Heart left ventricle (tissue), 16 donors: ENCODE measurements at regions not wholly inside any gene's neighbourhood (a gene's known extent, or its start where the extent isn't known, plus 50 kb on each side); places are given as distances from the start of the nearest gene placed in this dataset.

Experiments
- ATAC-seq, 4 donors: fragments of 200-7000 bp; cut with Tn5 transposase; one replicate each; pipeline ENCODE4 v1.9.1; 2020 to 2022; ENCODE audit warnings: moderate library complexity in 4 of 4, mild to moderate bottlenecking in 3 of 4, moderate number of reproducible peaks in 1 of 4
- DNase-seq, 5 donors: peaks; one replicate each; pipeline ENCODE4 v3.0.0-alpha.2; 2020
- H3K27ac ChIP-seq, 12 donors: fragments of 200-600 bp; sonication (generic) in 4 of 12; one replicate each; pipeline versions ENCODE4 v1.5.0 to v1.8.0; 2016 to 2022; ENCODE audit warnings: mild to moderate bottlenecking in 2 of 12
- H3K27me3 ChIP-seq, 9 donors: fragments of 200-600 bp; sonication (generic) in 2 of 9; one replicate each; pipeline versions ENCODE4 v1.5.1 to v1.8.0; 2016 to 2022; ENCODE audit warnings: mild to moderate bottlenecking in 3 of 9
- H3K36me3 ChIP-seq, 9 donors: fragments of 200-600 bp; sonication (generic) in 2 of 9; one replicate each; pipeline versions ENCODE4 v1.5.0 to v1.8.0; 2018 to 2022; ENCODE audit warnings: mild to moderate bottlenecking in 2 of 9
- H3K4me1 ChIP-seq, 12 donors: fragments of 200-600 bp; sonication (generic) in 4 of 12; one replicate each; pipeline versions ENCODE4 v1.5.0 to v1.8.0; 2016 to 2022; ENCODE audit warnings: mild to moderate bottlenecking in 3 of 12
- H3K4me3 ChIP-seq, 12 donors: fragments of 200-600 bp; sonication (generic) in 4 of 12; one replicate each; pipeline versions ENCODE4 v1.5.0 to v1.8.0; 2017 to 2022; ENCODE audit warnings: mild to moderate bottlenecking in 9 of 12, moderate library complexity in 4 of 12
- H3K9me3 ChIP-seq, 12 donors: fragments of 200-600 bp; sonication (generic) in 4 of 12; one replicate each; pipeline versions ENCODE4 v1.5.0 to v1.8.0; 2016 to 2022; ENCODE audit warnings: mild to moderate bottlenecking in 1 of 12
- POLR2A ChIP-seq, 2 donors: fragments of 450-650 bp; IDR thresholded peaks; one replicate each; pipeline ENCODE4 v1.6.1; 2017; ENCODE audit warnings: antibody characterized with exemption in 2 of 2, mild to moderate bottlenecking in 2 of 2, moderate library complexity in 2 of 2
- WGBS, 4 donors: extraction: QIAGEN DNeasy Blood & Tissue Kit in 2 of 4; methylation state at CpG; one replicate each; pipeline versions ENCODE4 v1.1.5 to v1.1.7; 2013 to 2018; 5-methylcytosine and 5-hydroxymethylcytosine counted together
- intact Hi-C, 10 donors: fragments of 100-400 bp; cut with DNase I; formaldehyde crosslinking; loops; one replicate each; pipeline versions ENCODE4 v1.11.1 to v1.14.2; 2022
- TF ChIP-seq, protein P1 (sequence below), 12 donors: fragments of 200-600 bp; sonication (generic) in 4 of 12; IDR thresholded peaks; one replicate each; pipeline versions ENCODE4 v1.5.0 to v1.8.0; 2018 to 2022; ENCODE audit warnings: antibody characterized with exemption in 12 of 12, mild to moderate bottlenecking in 5 of 12
- donor health status: ischemic (EF 13 %, LVEDD 7.1; RV severe dilation, severe dysfunction).
- donor health status: healthy with polysubstance abuse.
- donor health status: DM: no; HTN: yes; CAD: no.
- donor health status: DM: no; HTN: no; CAD: no.
- donor health status: ischemic (EF 25% LVEDD 6.9; RV normal size, moderate dysfunction).
- donor health status: ischemic (EF 25% LVEDD 5.7; RV mildly dilated, moderate dysfunction).
- donor health status: healthy.
- donor health status: DM: yes; HTN: yes; CAD: no.
- donor health status: ischemic (EF 35%, LVEDD 5.7; RV mildly dilated, moderate dysfunction).
- donor health status: nonischemic (EF 11% LVEDD 7.7; RV severe dilation, severe dysfunction).
- donor health status: DM: yes; HTN: yes; CAD: no.
- donor health status: PGD.
- donor health status: ischemic (EF 29% LVEDD 5.4; RV normal size, mild dysfunction).
- donor health status: nonischemic (EF 23%, LVEDD 6.1; RV moderate dilation, normal function).

DNA sequence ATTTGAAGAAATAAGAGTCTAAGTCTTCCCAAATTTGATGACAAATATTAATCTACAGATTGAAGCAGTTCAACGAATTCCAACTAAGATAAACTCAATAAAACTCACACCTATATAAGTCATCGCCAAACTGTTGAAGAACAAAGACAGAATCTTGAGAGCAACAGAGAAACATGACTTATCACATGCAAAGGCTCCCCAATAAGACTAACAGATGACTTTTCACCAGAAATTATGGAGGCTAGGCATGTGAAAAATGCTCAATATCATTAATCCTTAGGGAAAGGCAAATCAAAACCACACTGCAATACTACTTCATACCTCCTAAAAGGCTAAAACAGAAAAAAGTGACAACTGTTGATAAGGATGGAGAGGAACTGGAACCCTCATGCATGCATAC lies 517.6 kb upstream of the SUCLG2 start:
- WGBS, 4 donors = 65 to 74% (median 68%) methylated on average over 2 of the region's 2 CpGs
- no peaks in the 10 kb centered on the region for H3K27me3 ChIP-seq
- no peaks in the 10 kb centered on the region for H3K4me1 ChIP-seq
- DNase-seq (no peak), ATAC-seq (no peak)
- no peak overlapping the region for H3K27ac ChIP-seq
- intact Hi-C loops = no loop called here
- no peaks in the 10 kb centered on the region for H3K36me3 ChIP-seq
- no peak overlapping the region for H3K4me3 ChIP-seq
- H3K9me3 ChIP-seq = peaks cover 0 to 58% (median 16%) of the 10 kb centered on the region in 12 donors
- TF ChIP-seq POLR2A (IDR thresholded peaks at IDR 0.05) = no peak
- TF ChIP-seq, protein P1, sequence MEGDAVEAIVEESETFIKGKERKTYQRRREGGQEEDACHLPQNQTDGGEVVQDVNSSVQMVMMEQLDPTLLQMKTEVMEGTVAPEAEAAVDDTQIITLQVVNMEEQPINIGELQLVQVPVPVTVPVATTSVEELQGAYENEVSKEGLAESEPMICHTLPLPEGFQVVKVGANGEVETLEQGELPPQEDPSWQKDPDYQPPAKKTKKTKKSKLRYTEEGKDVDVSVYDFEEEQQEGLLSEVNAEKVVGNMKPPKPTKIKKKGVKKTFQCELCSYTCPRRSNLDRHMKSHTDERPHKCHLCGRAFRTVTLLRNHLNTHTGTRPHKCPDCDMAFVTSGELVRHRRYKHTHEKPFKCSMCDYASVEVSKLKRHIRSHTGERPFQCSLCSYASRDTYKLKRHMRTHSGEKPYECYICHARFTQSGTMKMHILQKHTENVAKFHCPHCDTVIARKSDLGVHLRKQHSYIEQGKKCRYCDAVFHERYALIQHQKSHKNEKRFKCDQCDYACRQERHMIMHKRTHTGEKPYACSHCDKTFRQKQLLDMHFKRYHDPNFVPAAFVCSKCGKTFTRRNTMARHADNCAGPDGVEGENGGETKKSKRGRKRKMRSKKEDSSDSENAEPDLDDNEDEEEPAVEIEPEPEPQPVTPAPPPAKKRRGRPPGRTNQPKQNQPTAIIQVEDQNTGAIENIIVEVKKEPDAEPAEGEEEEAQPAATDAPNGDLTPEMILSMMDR (IDR thresholded peaks at IDR 0.05) = no peak

- no peaks in the 10 kb centered on the region for H3K27me3 ChIP-seq
- ATAC-seq (no peak), DNase-seq (no peak)
- no peak overlapping the region for H3K4me3 ChIP-seq
- peaks cover 0 to 4% (median 0%) of the 10 kb centered on the region in 12 donors for H3K9me3 ChIP-seq
- no peak overlapping the region for H3K27ac ChIP-seq
- no peaks in the 10 kb centered on the region for H3K4me1 ChIP-seq
- WGBS, 4 donors = 21 to 38% (median 26%) methylated on average over 1 of the region's 1 CpG
- TF ChIP-seq, protein P1 (IDR thresholded peaks at IDR 0.05) = no peak
- TF ChIP-seq POLR2A (IDR thresholded peaks at IDR 0.05) = no peak
- H3K36me3 ChIP-seq = no peaks in the 10 kb centered on the region
- intact Hi-C loops = no loop called here
These were observed 509.6 kb upstream of the SUCLG2 start for GRCh38 chr3:68163968-68164367.

- 70 to 76% (median 73%) methylated on average over 2 of the region's 2 CpGs for WGBS, 4 donors
- DNase-seq = no peak
- Histone ChIP-seq H3K36me3 (no peaks in the 10 kb centered on the region), H3K27me3 (no peaks in the 10 kb centered on the region), H3K27ac (no peak overlapping the region), H3K4me3 (no peak overlapping the region), H3K9me3 (peaks cover 0 to under 1% (median 0%) of the 10 kb centered on the region in 12 donors), H3K4me1 (no peaks in the 10 kb centered on the region)
- no peak for ATAC-seq
- intact Hi-C loops = no loop called here
- no peak for TF ChIP-seq POLR2A (IDR thresholded peaks at IDR 0.05)
- TF ChIP-seq, protein P1 (IDR thresholded peaks at IDR 0.05) = no peak
These were observed 508.6 kb upstream of the SUCLG2 start for GRCh38 chr3:68163062-68163461.

DNA sequence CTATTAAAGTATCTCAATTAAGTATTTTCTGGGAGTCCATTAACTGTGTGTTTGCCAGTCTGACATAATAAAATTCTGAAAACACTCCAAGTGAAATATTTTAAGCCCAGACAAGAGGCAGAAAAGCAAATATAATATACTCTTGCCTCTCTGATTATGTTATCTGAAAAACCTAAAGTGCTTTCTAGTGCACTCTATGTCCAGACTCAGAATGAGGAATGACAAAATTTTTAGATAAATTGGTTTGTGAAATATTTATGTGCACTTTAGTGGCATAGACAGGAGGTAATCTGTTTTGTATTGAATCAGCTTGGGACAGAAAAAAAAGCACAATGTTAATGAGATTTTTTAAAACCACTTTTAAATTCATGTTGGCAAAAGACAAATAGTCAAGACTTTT lies 508.2 kb upstream of the SUCLG2 start:
- Histone ChIP-seq H3K4me1 (no peaks in the 10 kb centered on the region), H3K4me3 (no peak overlapping the region), H3K27me3 (no peaks in the 10 kb centered on the region), H3K9me3 (no peaks in the 10 kb centered on the region), H3K27ac (no peak overlapping the region), H3K36me3 (no peaks in the 10 kb centered on the region)
- ATAC-seq = no peak
- intact Hi-C loops = no loop called here
- TF ChIP-seq, protein P1 (IDR thresholded peaks at IDR 0.05) = no peak
- no peak for TF ChIP-seq POLR2A (IDR thresholded peaks at IDR 0.05)
- DNase-seq = no peak
